ENCODE measurements at regions not wholly inside any gene's neighbourhood (a gene's known extent, or its start where the extent isn't known, plus 50 kb on each side); places are given as distances from the start of the nearest gene placed in this dataset.

DNA sequence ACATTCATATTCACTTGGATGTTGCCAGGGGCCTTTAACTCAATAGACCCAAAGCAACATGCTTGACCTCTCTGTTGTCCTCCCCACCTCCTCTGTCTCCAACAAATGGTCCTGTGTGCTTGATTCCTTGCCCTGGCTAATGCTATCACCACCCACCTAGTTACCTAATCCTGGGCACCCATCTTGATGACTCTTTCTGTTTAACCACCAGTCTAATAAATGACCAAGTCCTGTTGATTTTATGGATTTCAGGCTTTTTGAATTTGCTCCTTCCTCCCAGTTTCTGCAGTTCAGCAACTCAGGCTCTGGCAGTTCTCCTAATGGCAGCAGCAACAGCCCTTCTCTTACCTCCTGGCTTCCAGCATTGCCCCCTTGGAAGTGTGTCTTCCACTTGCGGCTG lies 246.3 kb upstream of the KLF4 start:
- TF ChIP-seq, protein P1, sequence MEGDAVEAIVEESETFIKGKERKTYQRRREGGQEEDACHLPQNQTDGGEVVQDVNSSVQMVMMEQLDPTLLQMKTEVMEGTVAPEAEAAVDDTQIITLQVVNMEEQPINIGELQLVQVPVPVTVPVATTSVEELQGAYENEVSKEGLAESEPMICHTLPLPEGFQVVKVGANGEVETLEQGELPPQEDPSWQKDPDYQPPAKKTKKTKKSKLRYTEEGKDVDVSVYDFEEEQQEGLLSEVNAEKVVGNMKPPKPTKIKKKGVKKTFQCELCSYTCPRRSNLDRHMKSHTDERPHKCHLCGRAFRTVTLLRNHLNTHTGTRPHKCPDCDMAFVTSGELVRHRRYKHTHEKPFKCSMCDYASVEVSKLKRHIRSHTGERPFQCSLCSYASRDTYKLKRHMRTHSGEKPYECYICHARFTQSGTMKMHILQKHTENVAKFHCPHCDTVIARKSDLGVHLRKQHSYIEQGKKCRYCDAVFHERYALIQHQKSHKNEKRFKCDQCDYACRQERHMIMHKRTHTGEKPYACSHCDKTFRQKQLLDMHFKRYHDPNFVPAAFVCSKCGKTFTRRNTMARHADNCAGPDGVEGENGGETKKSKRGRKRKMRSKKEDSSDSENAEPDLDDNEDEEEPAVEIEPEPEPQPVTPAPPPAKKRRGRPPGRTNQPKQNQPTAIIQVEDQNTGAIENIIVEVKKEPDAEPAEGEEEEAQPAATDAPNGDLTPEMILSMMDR (IDR thresholded peaks at IDR 0.05; ENCODE audit: borderline replicate concordance, control extremely low read depth, extremely low read depth, insufficient read depth, missing control alignments), result no peak
- in situ Hi-C loops (cut with MboI; ENCODE audit: low sequenced_read_pairs, unreplicated experiment), result no loop called here
- no peak for DNase-seq (ENCODE audit: low spot score)

DNA sequence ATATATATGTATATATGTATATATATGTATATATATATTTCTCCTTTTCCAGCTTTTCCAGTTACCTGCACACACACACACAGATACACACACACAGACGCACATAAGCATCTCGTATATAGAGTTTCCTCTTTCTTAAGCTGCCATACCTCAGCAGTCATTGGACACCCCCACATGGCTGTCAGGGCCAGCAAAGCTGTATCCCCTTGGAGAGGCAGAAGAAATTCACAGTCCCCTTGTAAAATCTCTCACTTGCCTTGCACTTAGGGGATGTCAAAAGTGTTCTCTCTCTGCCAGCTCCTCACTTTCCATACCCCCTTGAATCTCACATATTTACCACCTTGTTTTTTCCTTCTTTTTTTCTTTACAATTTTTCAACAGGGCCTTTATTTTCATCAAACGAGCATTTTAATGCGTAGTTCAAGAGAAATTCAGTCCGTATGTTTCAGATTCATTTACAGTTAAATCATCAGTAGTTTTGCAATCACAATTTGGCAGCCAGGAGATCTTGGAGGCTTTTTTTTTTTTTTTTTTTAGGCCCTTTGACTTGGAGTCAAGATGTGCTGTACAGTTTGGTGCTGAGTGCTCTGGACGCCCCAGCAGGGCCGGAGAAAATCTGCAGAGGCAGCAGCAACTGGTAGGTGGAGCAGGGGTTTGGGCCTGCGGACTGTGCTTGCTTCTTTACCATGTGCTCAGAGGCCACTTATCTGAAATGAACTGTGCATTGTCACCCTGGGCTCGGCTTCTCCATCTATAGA lies 244.9 kb upstream of the KLF4 start:
- TF ChIP-seq, protein P1 (IDR thresholded peaks at IDR 0.05; ENCODE audit: borderline replicate concordance, control extremely low read depth, extremely low read depth, insufficient read depth, missing control alignments), result no peak
- in situ Hi-C loops (cut with MboI; ENCODE audit: low sequenced_read_pairs, unreplicated experiment), result no loop called here
- DNase-seq (ENCODE audit: low spot score), result no peak

DNA sequence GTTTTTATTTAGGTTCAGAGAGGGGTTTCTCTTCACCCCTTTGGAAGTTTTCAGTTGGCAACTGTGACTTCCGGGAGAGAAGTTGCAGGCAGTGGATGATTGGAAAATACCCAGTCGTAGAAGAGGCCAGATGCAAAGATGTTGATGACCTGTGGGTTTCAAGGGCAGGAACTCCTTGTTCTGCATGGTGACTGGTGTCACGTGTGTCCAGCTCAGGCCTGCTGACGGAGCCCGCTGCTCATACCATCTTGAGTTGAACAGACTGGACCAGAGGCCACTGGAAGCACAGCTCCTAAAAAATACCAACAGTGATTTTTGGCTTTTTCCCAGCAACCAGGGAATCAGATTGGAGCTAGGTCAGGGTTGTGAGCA lies 243.9 kb upstream of the KLF4 start:
- in situ Hi-C loops (cut with MboI; ENCODE audit: low sequenced_read_pairs, unreplicated experiment), result no loop called here
- TF ChIP-seq, protein P1 (IDR thresholded peaks at IDR 0.05; ENCODE audit: borderline replicate concordance, control extremely low read depth, extremely low read depth, insufficient read depth, missing control alignments), result no peak
- DNase-seq (ENCODE audit: low spot score), result no peak

DNA sequence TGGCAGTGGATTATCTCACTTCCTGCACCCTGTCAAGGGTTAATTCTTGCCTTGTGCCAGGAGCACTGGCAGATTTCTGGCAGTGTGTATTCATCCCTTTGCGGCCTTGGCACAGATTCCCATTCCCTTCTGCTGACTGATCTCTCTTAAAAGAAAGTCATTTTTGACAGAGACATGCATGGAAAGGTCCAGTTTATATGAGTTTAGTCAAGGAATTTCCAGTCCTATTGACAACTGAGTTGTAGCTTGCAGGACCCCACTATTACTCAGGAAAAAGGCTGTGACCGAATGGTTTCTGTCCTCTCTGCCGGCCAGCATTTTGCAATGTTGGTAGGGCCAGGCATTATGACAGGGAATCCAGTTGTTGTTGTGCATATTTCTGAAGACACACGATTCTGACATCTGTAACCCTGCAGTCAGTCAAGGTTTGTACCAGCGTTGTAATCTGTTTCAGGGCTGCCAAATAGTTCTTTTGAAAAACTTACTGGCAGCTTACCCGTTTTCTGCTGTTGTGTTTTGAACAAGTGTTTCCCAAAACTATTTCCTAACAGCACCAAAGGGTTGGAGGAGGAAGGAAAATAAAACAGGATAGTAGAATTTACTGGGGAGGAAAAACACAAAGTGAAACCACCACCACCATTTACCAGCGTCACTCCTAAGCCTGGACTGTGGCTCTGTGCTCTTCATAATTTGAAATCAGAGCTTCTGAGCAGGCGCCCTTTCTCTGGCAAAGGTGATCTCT lies 243.4 kb upstream of the KLF4 start:
- TF ChIP-seq, protein P1 (IDR thresholded peaks at IDR 0.05; ENCODE audit: borderline replicate concordance, control extremely low read depth, extremely low read depth, insufficient read depth, missing control alignments), result no peak
- in situ Hi-C loops (cut with MboI; ENCODE audit: low sequenced_read_pairs, unreplicated experiment), result no loop called here
- no peak for DNase-seq (ENCODE audit: low spot score)

DNA sequence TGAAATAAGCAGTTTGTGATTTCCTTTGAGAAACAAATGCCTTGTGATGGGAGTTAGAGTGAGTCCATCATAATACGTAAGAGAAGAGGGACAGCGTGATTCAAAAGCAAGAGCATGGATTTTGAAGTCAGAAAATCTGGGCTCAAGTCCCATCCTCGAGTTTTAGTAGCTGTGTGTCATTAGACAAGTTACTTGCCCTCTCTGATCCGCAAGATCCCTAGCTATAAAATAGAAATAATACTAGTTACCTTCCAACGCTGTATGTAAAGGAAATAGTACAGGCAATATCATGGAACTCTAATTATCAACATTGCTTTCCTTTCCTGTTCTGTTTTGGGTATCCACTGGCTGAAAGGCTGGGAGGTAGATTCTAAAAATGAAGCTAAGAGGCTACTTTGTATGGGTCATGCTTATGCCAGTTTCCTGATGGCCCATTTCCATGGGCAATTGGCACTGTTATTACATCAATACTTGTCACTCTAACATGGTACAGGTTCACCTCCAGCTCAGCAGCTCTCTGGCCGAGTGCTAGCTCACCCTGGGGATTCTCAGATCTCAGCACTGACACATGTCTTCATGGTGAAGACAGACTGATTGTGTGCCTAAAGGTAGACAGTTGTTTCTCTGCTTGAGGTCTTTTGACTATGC lies 241.7 kb upstream of the KLF4 start:
- DNase-seq (ENCODE audit: low spot score), result no peak
- in situ Hi-C loops (cut with MboI; ENCODE audit: low sequenced_read_pairs, unreplicated experiment), result no loop called here

DNA sequence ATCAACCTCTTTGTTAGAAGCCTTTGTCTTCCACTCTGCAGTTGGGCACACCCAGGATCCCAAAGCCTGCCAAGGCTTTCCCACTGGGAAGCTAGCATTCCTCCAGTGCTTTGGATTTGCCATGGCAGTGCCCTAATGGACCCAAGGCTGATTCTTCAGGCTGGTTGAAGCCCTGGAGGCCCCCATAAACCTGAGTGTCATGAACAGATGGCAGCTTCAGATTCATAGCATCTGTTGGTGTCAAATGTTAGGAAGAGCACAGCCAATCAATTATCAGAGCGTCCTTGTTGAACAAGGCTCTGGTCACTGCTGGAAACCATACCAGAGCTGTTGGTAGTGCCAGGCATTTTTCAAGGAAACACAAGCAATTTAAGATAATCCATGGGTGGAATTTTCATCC lies 241.1 kb upstream of the KLF4 start:
- DNase-seq (ENCODE audit: low spot score), result no peak
- in situ Hi-C loops (cut with MboI; ENCODE audit: low sequenced_read_pairs, unreplicated experiment), result no loop called here
- TF ChIP-seq, protein P1 (IDR thresholded peaks at IDR 0.05; ENCODE audit: borderline replicate concordance, control extremely low read depth, extremely low read depth, insufficient read depth, missing control alignments), result no peak

More for the DNA sequence above, 241.7 kb upstream of the KLF4 start:
- TF ChIP-seq, protein P1 (IDR thresholded peaks at IDR 0.05; ENCODE audit: borderline replicate concordance, control extremely low read depth, extremely low read depth, insufficient read depth, missing control alignments), result no peak
